Osteoblast (primary cell): ENCODE measurements at regions not wholly inside any gene's neighbourhood (a gene's known extent, or its start where the extent isn't known, plus 50 kb on each side); places are given as distances from the start of the nearest gene placed in this dataset.
"Not testable (repeated sequence)": the region's sequence is repeated elsewhere in the genome, so short reads cannot be mapped to it uniquely, and the experiment has no call there.

Source experiments
- DNase-seq: peaks from one replicate; pipeline ENCODE4 v3.0.0; 2011; ENCODE audit warnings: low spot score, mixed read lengths; ENCODE audit not compliant: insufficient read length; ENCODE audit errors: missing footprints
- H2AFZ ChIP-seq: 2 replicates; pipeline ENCODE4 v1.6.0; 2011; ENCODE audit warnings: mild to moderate bottlenecking, low read length
- H3K27ac ChIP-seq: 2 replicates; pipeline ENCODE4 v1.5.1; 2011; ENCODE audit warnings: mild to moderate bottlenecking, low read depth, low read length, moderate library complexity
- H3K27me3 ChIP-seq: 2 replicates; pipeline ENCODE4 v1.6.0; 2012; ENCODE audit warnings: mild to moderate bottlenecking, control low read depth, inconsistent platforms, low read length, moderate library complexity; ENCODE audit not compliant: insufficient read depth
- H3K36me3 ChIP-seq: 2 replicates; pipeline ENCODE4 v1.5.1; 2011; ENCODE audit warnings: mild to moderate bottlenecking, low read length, control low read depth, moderate library complexity; ENCODE audit not compliant: insufficient read depth
- H3K4me1 ChIP-seq: 2 replicates; pipeline ENCODE4 v1.5.1; 2011; ENCODE audit warnings: mild to moderate bottlenecking, low read length, control low read depth, moderate library complexity; ENCODE audit not compliant: insufficient read depth
- H3K4me2 ChIP-seq: 2 replicates; pipeline ENCODE4 v1.6.0; 2011; ENCODE audit warnings: mild to moderate bottlenecking, low read length; ENCODE audit not compliant: insufficient read depth
- H3K4me3 ChIP-seq: fragments of 200-600 bp; sonication (generic); 3 replicates; pipeline ENCODE4 v1.5.1; 2012; ENCODE audit warnings: mild to moderate bottlenecking, low read length, inconsistent platforms; ENCODE audit not compliant: insufficient read depth
- H3K79me2 ChIP-seq: 2 replicates; pipeline ENCODE4 v1.6.0; 2012; ENCODE audit warnings: mild to moderate bottlenecking, low read length, control low read depth, inconsistent platforms; ENCODE audit not compliant: insufficient read depth
- H3K9me3 ChIP-seq: 2 replicates; pipeline ENCODE4 v1.5.1; 2011; ENCODE audit warnings: low read depth, low read length, control low read depth
- H4K20me1 ChIP-seq: 2 replicates; pipeline ENCODE4 v1.6.0; 2012; ENCODE audit warnings: mild to moderate bottlenecking, low read length, control low read depth; ENCODE audit not compliant: insufficient read depth
- TF ChIP-seq, protein P1 (sequence below): IDR thresholded peaks from 2 replicates; pipeline ENCODE4 v1.5.1; 2011; ENCODE audit warnings: mild to moderate bottlenecking, low read depth, low read length, moderate library complexity; ENCODE audit errors: extremely low read depth

DNA sequence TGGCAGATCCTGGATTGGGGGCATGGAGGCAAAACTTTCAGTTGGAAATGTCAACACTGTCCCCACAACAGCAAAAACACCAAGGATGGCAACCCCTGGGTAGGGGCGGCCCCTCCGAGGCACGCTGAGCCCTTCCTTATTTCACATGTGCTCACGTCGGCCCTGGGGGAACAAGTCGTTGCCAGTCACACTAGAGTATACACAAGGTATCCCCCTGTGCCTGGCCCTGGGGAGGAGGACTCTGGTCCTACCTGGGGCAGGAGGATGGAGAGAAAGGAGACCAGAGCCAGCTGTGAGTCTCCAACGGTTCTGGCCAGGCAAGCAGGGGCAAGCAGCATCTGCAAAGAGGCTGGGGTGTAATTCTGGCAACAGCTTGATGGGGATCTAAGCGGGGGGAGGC is 126.9 kb upstream of the FOXD4L5 start:
- Histone ChIP-seq H4K20me1 (no peaks in the 10 kb centered on the region), H3K4me3 (no peak overlapping the region), H3K4me1 (no peaks in the 10 kb centered on the region), H3K27ac (no peak overlapping the region), H3K27me3 (no peaks in the 10 kb centered on the region), H2AFZ (no peak overlapping the region), H3K36me3 (no peaks in the 10 kb centered on the region), H3K4me2 (no peak overlapping the region), H3K9me3 (no peaks in the 10 kb centered on the region), H3K79me2 (no peaks in the 10 kb centered on the region)
- no peak for DNase-seq
- TF ChIP-seq, protein P1, sequence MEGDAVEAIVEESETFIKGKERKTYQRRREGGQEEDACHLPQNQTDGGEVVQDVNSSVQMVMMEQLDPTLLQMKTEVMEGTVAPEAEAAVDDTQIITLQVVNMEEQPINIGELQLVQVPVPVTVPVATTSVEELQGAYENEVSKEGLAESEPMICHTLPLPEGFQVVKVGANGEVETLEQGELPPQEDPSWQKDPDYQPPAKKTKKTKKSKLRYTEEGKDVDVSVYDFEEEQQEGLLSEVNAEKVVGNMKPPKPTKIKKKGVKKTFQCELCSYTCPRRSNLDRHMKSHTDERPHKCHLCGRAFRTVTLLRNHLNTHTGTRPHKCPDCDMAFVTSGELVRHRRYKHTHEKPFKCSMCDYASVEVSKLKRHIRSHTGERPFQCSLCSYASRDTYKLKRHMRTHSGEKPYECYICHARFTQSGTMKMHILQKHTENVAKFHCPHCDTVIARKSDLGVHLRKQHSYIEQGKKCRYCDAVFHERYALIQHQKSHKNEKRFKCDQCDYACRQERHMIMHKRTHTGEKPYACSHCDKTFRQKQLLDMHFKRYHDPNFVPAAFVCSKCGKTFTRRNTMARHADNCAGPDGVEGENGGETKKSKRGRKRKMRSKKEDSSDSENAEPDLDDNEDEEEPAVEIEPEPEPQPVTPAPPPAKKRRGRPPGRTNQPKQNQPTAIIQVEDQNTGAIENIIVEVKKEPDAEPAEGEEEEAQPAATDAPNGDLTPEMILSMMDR, result no peak

DNA sequence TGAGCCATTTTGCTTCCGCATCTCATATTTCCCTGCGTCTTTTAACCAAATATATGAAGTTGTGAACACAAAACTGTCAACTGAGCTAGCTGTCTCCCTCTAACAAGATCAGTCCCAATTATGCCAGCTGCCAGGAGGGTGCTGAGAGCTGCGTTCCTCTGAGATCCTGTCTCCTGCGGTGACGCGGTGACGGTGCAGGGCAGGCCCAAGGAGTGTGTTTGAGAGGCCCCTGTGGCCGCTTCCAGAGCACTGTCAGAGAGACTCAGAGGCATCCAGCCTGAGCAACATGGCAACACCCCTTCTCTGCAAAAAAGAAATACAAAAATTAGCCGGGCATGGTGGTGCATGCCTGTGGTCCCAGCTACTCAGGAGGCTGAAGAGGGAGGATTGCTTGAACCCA is 126.3 kb upstream of the FOXD4L5 start:
- no peak overlapping the region for H2AFZ ChIP-seq
- no peaks in the 10 kb centered on the region for H3K4me1 ChIP-seq
- no peaks in the 10 kb centered on the region for H4K20me1 ChIP-seq
- H3K4me2 ChIP-seq, result no peak overlapping the region
- no peaks in the 10 kb centered on the region for H3K9me3 ChIP-seq
- no peak overlapping the region for H3K27ac ChIP-seq
- no peaks in the 10 kb centered on the region for H3K27me3 ChIP-seq
- DNase-seq, result no peak
- TF ChIP-seq, protein P1, result no peak
- H3K36me3 ChIP-seq, result no peaks in the 10 kb centered on the region
- H3K79me2 ChIP-seq, result no peaks in the 10 kb centered on the region
- no peak overlapping the region for H3K4me3 ChIP-seq

DNA sequence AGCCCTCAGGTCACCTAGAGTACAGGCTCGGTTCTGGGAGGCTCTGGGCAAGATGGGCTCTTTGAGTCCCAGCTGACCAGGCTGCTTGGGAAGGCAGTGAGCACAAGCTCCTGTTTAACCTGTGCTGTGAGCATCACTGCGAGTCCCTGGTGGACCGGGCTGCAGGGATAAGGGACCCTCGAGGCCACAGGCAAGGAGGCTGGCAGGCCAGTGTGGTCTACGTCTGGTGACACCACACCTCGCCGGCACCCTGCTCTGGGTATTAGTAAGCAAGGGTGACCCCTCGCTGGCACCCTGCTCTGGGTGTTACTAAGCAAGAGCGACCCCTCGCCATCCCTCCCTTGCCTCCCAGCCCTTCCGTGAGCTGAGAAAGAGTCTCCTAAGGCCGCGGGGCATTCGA is 125.9 kb upstream of the FOXD4L5 start:
- Histone ChIP-seq H3K4me2 (no peak overlapping the region), H3K27me3 (no peaks in the 10 kb centered on the region), H3K36me3 (no peaks in the 10 kb centered on the region), H3K27ac (no peak overlapping the region), H2AFZ (no peak overlapping the region), H3K4me1 (no peaks in the 10 kb centered on the region), H3K4me3 (no peak overlapping the region), H3K79me2 (no peaks in the 10 kb centered on the region), H3K9me3 (no peaks in the 10 kb centered on the region), H4K20me1 (no peaks in the 10 kb centered on the region)
- TF ChIP-seq, protein P1, result no peak
- peak; percentile 1 for DNase-seq

DNA sequence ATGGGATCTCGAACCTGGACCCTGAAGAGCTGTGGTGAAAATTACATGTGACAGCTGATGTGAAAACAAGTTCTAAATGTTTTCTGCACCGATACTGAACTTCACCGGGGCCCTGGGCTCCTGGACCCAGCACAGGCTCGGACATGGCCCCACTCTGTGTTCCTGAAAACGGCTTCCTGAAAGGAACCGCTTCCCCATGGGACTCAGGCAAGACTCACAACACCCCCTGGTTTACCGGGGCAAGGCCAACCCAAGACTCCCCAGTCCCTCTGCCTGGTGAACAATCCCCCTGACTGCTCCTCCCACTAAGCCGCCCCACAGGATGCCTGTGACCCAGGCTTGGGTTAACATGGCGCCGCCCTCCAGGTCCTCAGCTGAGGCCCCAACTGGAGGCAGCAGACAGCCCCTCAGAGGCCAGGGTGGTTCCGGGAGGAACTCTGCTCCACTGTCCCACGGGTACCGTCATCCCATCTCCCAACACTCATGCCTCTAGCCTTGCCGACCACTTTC is 124.5 kb upstream of the FOXD4L5 start:
- Histone ChIP-seq H3K9me3 (no peaks in the 10 kb centered on the region), H3K27ac (no peak overlapping the region), H3K4me3 (no peak overlapping the region), H3K27me3 (no peaks in the 10 kb centered on the region), H3K4me2 (no peak overlapping the region), H3K79me2 (no peaks in the 10 kb centered on the region), H4K20me1 (no peaks in the 10 kb centered on the region), H3K36me3 (no peaks in the 10 kb centered on the region), H2AFZ (no peak overlapping the region), H3K4me1 (no peaks in the 10 kb centered on the region)
- DNase-seq, result peak; percentile 74
- TF ChIP-seq, protein P1, result no peak

DNA sequence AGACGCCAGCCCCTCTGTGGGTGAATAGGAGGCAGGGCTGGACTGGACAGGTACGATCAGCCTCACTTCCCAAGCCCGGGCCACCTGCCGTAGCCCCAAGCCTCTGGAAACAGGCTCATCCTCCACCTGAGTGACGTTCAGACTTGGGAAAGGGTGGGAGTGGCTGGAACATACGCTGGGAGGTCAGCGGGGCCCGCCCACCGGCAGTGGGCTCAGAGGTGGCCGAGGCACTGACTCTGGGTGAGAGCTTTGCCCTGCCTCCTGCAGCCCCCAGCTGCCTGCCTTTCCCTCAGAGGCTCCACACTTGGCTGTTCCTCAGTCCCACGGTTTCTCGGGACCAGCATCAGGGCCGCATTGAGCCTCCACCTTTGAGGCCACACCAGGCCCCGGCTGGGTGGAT is 123.8 kb upstream of the FOXD4L5 start:
- not testable (repeated sequence) for H3K4me3 ChIP-seq, H2AFZ ChIP-seq, H3K27ac ChIP-seq, H3K27me3 ChIP-seq, H4K20me1 ChIP-seq, H3K79me2 ChIP-seq, H3K9me3 ChIP-seq, DNase-seq, H3K4me1 ChIP-seq, H3K36me3 ChIP-seq, H3K4me2 ChIP-seq

DNA sequence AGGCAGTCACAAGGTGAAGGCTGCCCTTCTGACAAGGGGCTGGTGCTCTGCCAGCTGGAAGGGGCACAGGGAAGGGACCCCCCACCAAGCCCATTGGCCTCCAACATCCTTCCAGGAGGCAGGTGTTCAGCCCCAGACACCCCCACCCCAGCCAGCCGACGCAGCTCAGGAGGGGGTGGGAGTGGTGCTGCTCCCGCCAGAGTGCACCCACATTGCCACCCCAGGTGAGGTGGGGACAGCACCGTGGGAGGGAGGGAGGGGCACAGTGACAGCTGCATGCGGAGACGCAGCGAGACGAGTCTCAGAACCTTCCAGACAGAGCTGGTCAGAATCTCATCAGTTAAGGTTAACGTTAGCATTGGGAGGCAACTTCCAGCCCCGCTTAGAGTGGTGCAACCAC is 121.6 kb upstream of the FOXD4L5 start:
- H3K9me3 ChIP-seq, H3K4me2 ChIP-seq, DNase-seq, H3K79me2 ChIP-seq, H3K27ac ChIP-seq, H2AFZ ChIP-seq, H3K27me3 ChIP-seq, H4K20me1 ChIP-seq, H3K4me1 ChIP-seq, H3K4me3 ChIP-seq, H3K36me3 ChIP-seq: not testable (repeated sequence)
